GM12878 (cell line): ENCODE measurements at regions not wholly inside any gene's neighbourhood (a gene's known extent, or its start where the extent isn't known, plus 50 kb on each side); places are given as distances from the start of the nearest gene placed in this dataset.

Source experiments
- ATAC-seq: fragments of 200-7000 bp; cut with Tn5 transposase; 3 replicates; pipeline ENCODE4 v1.9.1; 2020; ENCODE audit warnings: mild to moderate bottlenecking, moderate library complexity
- BruUV-seq: library from RNA; stranded (reverse); fragments of 400-500 nt; replicated peaks from 2 replicates; lab custom pipeline; 2021; lab: Mats Ljungman, UMichigan
- CTCF ChIA-PET: fragments of 300-600 bp; sonication (Branson Sonifier 250); formaldehyde crosslinking; extraction: SDS; loops from one replicate; lab custom pipeline; 2021; ENCODE audit warnings: inconsistent platforms; lab: Yijun Ruan, JAX
- POLR2A ChIA-PET: fragments of 350-600 bp; formaldehyde crosslinking; extraction: SDS; loops from one replicate; lab custom pipeline; 2021; ENCODE audit warnings: inconsistent platforms; lab: Charles Lee
- RAD21 ChIA-PET: fragments of 300-600 bp; sonication (Branson Sonifier 250); formaldehyde crosslinking; loops from one replicate; lab custom pipeline; 2023; ENCODE audit warnings: antibody characterized with exemption; ENCODE audit not compliant: unreplicated experiment; lab: Charles Lee
- SMC1A ChIA-PET: fragments of 300-600 bp; sonication (Branson Sonifier 250); formaldehyde crosslinking; loops from one replicate; lab custom pipeline; 2023; ENCODE audit not compliant: unreplicated experiment, uncharacterized antibody; lab: Charles Lee
- DNase-seq: peaks from one replicate; pipeline ENCODE4 v3.0.0-alpha.2; 2011; ENCODE audit warnings: low read depth, low spot score
- FAIRE-seq: peaks from 3 replicates; lab custom pipeline; 2011; peaks lifted over from hg19 to GRCh38; lab: Jason Lieb, UNC
- H2AFZ ChIP-seq: 2 replicates; pipeline ENCODE4 v1.6.0; 2011; ENCODE audit warnings: low read depth, low read length, control low read depth; ENCODE audit not compliant: control insufficient read depth
- H3K27ac ChIP-seq: 2 replicates; pipeline ENCODE4 v1.5.1; 2011; ENCODE audit warnings: control low read depth; ENCODE audit not compliant: control insufficient read depth, insufficient read depth
- H3K27me3 ChIP-seq, 2 experiments: replicated peaks in 1 of 2; 2 replicates each; pipeline versions ENCODE4 v1.6.0 to v1.6.1; 2011; ENCODE audit warnings: low read length in 1 of 2; ENCODE audit not compliant: control insufficient read depth in 2 of 2, insufficient read depth in 2 of 2
- H3K36me3 ChIP-seq, 2 experiments: 2 replicates each; pipeline ENCODE4 v1.5.1; 2011; ENCODE audit warnings: low read length in 1 of 2; ENCODE audit not compliant: control insufficient read depth in 2 of 2, insufficient read depth in 2 of 2
- H3K4me1 ChIP-seq: 2 replicates; pipeline ENCODE4 v1.6.1; 2011; ENCODE audit warnings: mild to moderate bottlenecking, low read length, moderate library complexity, mixed read lengths; ENCODE audit not compliant: control insufficient read depth, insufficient read depth
- H3K4me2 ChIP-seq: 2 replicates; pipeline ENCODE4 v1.6.0; 2011; ENCODE audit warnings: control low read depth; ENCODE audit not compliant: control insufficient read depth, insufficient read depth
- H3K4me3 ChIP-seq: fragments of 200-600 bp; sonication (generic); 2 replicates; pipeline ENCODE4 v1.5.1; 2016
- H3K79me2 ChIP-seq: 2 replicates; pipeline ENCODE4 v1.6.0; 2011; ENCODE audit warnings: low read length; ENCODE audit not compliant: control insufficient read depth, insufficient read depth
- H3K9ac ChIP-seq: 2 replicates; pipeline ENCODE4 v1.8.0; 2011; ENCODE audit warnings: low read length, control low read depth, mixed read lengths; ENCODE audit not compliant: control insufficient read depth, insufficient read depth
- H3K9me3 ChIP-seq: replicated peaks from 3 replicates; pipeline ENCODE4 v1.5.1; 2011; ENCODE audit warnings: mild to moderate bottlenecking, low read length; ENCODE audit not compliant: control insufficient read depth, insufficient read depth
- H4K20me1 ChIP-seq: 2 replicates; pipeline ENCODE4 v1.6.0; 2011; ENCODE audit not compliant: control insufficient read depth, insufficient read depth
- CBFB ChIP-seq: IDR thresholded peaks from 2 replicates; pipeline ENCODE4 v1.6.1; 2016; ENCODE audit warnings: antibody characterized with exemption, low read depth
- ETV6 ChIP-seq, 2 experiments: fragments of 450-650 bp in 1 of 2; IDR thresholded peaks in 1 of 2; conservative IDR thresholded peaks in 1 of 2; 2 replicates each; pipeline ENCODE4 v1.6.1; 2014; ENCODE audit warnings: antibody characterized with exemption in 1 of 2, borderline replicate concordance in 1 of 2, low read depth in 1 of 2, mild to moderate bottlenecking in 1 of 2, moderate library complexity in 1 of 2
- FOS ChIP-seq: IDR thresholded peaks from 3 replicates; pipeline ENCODE4 v1.6.1; 2011; ENCODE audit warnings: borderline replicate concordance; ENCODE audit not compliant: insufficient read length; ENCODE audit errors: extremely low read depth
- HCFC1 ChIP-seq: fragments of 150-350 bp; IDR thresholded peaks from 2 replicates; pipeline ENCODE4 v1.6.1; 2014; ENCODE audit warnings: low read length
- KLF5 ChIP-seq: fragments of 450-650 bp; IDR thresholded peaks from 2 replicates; pipeline ENCODE4 v1.6.1; 2014; ENCODE audit warnings: mild to moderate bottlenecking; ENCODE audit not compliant: partially characterized antibody
- MYB ChIP-seq: fragments of 150-350 bp; IDR thresholded peaks from 2 replicates; pipeline ENCODE4 v1.6.1; 2014; ENCODE audit warnings: mild to moderate bottlenecking, low read depth, low read length, borderline replicate concordance
- MYC ChIP-seq: IDR thresholded peaks from 2 replicates; pipeline ENCODE4 v1.6.1; 2011; ENCODE audit warnings: mild to moderate bottlenecking, low read length, moderate library complexity, inconsistent platforms; ENCODE audit not compliant: insufficient read depth, insufficient replicate concordance, insufficient read length, severe bottlenecking
- PAX5 ChIP-seq: IDR thresholded peaks from 2 replicates; pipeline ENCODE4 v1.6.1; 2011; ENCODE audit warnings: low read depth, low read length, borderline replicate concordance
- RAD51 ChIP-seq: fragments of 450-650 bp; IDR thresholded peaks from 2 replicates; pipeline ENCODE4 v1.6.1; 2016; ENCODE audit warnings: moderate library complexity, mild to moderate bottlenecking, inconsistent platforms
- RFX5 ChIP-seq: IDR thresholded peaks from 2 replicates; pipeline ENCODE4 v1.6.1; 2011; ENCODE audit warnings: low read depth, low read length, improper control_type of control experiment
- SIN3A ChIP-seq: IDR thresholded peaks from 2 replicates; pipeline ENCODE4 v1.6.1; 2012; ENCODE audit warnings: low read depth, low read length, improper control_type of control experiment
- SIX5 ChIP-seq: IDR thresholded peaks from 2 replicates; pipeline ENCODE4 v1.6.1; 2011; ENCODE audit warnings: mild to moderate bottlenecking, low read depth, low read length, moderate library complexity; ENCODE audit not compliant: severe bottlenecking
- SUPT20H ChIP-seq: IDR thresholded peaks from 2 replicates; pipeline ENCODE4 v1.6.1; 2011; ENCODE audit warnings: low read depth, mild to moderate bottlenecking, low read length, moderate library complexity, borderline replicate concordance; ENCODE audit not compliant: control insufficient read depth
- YBX1 ChIP-seq: fragments of 450-650 bp; IDR thresholded peaks from 2 replicates; pipeline ENCODE4 v1.6.1; 2016; ENCODE audit warnings: antibody characterized with exemption
- WGBS: methylation state at CpG from one replicate; pipeline ENCODE4 v1.1.6; 2016; ENCODE audit warnings: low lambda C conversion rate; ENCODE audit not compliant: insufficient replicate concordance, insufficient coverage; ENCODE audit errors: missing lambda C conversion rate; 5-methylcytosine and 5-hydroxymethylcytosine counted together
- in situ Hi-C: fragments of 300-500 bp; cut with MboI; formaldehyde crosslinking; loops from 9 replicates; pipeline ENCODE4 v1.14.3; 2018; ENCODE audit warnings: mixed read lengths
- intact Hi-C: fragments of 100-400 bp; cut with micrococcal nuclease; formaldehyde crosslinking; loops from one replicate; pipeline ENCODE4 v1.14.2; 2022; ENCODE audit not compliant: unreplicated experiment
- TF ChIP-seq, protein P1 (sequence below): IDR thresholded peaks from 2 replicates; pipeline ENCODE4 v1.6.1; 2012; ENCODE audit warnings: mild to moderate bottlenecking, low read depth, low read length
- TF ChIP-seq, protein P2 (sequence below): fragments of 450-650 bp; IDR thresholded peaks from 2 replicates; pipeline ENCODE4 v1.6.1; 2017; ENCODE audit warnings: low read depth, mild to moderate bottlenecking, moderate library complexity
- TF ChIP-seq, protein P3 (sequence below): IDR thresholded peaks from 2 replicates; pipeline ENCODE4 v1.6.1; 2012; ENCODE audit warnings: low read length, inconsistent platforms

DNA sequence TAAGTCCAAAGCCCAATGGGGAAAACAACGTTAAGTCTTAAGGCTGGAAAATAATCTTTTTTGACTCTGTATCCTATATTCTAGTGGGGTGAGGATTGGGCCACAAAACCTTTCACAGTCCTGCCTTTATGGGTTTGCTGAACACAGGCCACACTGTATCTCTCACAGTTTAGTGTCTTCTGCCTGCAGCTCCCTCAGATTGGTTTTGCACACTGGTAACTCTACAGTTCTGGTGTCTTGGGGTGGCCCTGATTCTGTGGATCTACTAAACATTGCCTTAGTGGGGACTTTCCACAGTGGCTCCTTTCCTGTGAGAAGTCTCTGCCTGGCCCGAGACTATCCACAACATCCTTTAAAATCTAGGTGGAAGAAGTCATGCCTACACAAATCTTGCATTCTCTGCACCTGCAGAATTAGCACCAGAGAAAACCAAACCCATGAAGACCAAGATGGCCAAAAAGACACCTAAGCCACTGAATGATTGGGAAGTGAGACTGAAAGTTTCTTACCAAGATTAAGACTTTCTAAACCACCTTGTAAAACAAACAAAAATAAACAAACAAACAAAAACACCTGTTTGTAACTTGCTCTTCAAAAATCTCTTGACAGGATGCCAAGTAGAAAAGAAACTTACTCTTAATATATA, 150.4 kb upstream of the PCDH10 start:
- 21% methylated on average over 2 of the region's 2 CpGs for WGBS
- Histone ChIP-seq H3K9ac (no peak overlapping the region), H2AFZ (no peak overlapping the region), H4K20me1 (no peaks in the 10 kb centered on the region), H3K4me3 (no peak overlapping the region), H3K4me1 (no peaks in the 10 kb centered on the region), H3K79me2 (no peaks in the 10 kb centered on the region), H3K36me3 (no peaks in the 10 kb centered on the region), H3K9me3 (no peaks in the 10 kb centered on the region), H3K27ac (no peak overlapping the region), H3K27me3 (no peaks in the 10 kb centered on the region), H3K4me2 (no peak overlapping the region)
- ChIA-PET RAD21 (no interaction called here), CTCF (no interaction called here), POLR2A (no interaction called here), SMC1A (no interaction called here)
- no peak for DNase-seq
- no TSS peak for BruUV-seq
- intact Hi-C loops (no loop called here), in situ Hi-C loops (no loop called here)
- FAIRE-seq, result no peak
- no peak for ATAC-seq
- TF ChIP-seq FOS (no peak), KLF5 (no peak), RFX5 (no peak), MYC (no peak), ETV6 (conservative IDR thresholded peaks at IDR 0.05 in 1 of 2, IDR thresholded peaks at IDR 0.05 in 1 of 2; ENCODE audit: borderline replicate concordance in 1 of 2, low read depth in 1 of 2) (no peak), HCFC1 (no peak), MYB (no peak), PAX5 (no peak), SUPT20H (no peak), SIX5 (no peak), CBFB (no peak), YBX1 (no peak), SIN3A (no peak), RAD51 (no peak)
- TF ChIP-seq, protein P1, sequence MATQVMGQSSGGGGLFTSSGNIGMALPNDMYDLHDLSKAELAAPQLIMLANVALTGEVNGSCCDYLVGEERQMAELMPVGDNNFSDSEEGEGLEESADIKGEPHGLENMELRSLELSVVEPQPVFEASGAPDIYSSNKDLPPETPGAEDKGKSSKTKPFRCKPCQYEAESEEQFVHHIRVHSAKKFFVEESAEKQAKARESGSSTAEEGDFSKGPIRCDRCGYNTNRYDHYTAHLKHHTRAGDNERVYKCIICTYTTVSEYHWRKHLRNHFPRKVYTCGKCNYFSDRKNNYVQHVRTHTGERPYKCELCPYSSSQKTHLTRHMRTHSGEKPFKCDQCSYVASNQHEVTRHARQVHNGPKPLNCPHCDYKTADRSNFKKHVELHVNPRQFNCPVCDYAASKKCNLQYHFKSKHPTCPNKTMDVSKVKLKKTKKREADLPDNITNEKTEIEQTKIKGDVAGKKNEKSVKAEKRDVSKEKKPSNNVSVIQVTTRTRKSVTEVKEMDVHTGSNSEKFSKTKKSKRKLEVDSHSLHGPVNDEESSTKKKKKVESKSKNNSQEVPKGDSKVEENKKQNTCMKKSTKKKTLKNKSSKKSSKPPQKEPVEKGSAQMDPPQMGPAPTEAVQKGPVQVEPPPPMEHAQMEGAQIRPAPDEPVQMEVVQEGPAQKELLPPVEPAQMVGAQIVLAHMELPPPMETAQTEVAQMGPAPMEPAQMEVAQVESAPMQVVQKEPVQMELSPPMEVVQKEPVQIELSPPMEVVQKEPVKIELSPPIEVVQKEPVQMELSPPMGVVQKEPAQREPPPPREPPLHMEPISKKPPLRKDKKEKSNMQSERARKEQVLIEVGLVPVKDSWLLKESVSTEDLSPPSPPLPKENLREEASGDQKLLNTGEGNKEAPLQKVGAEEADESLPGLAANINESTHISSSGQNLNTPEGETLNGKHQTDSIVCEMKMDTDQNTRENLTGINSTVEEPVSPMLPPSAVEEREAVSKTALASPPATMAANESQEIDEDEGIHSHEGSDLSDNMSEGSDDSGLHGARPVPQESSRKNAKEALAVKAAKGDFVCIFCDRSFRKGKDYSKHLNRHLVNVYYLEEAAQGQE, result no peak
- TF ChIP-seq, protein P2, sequence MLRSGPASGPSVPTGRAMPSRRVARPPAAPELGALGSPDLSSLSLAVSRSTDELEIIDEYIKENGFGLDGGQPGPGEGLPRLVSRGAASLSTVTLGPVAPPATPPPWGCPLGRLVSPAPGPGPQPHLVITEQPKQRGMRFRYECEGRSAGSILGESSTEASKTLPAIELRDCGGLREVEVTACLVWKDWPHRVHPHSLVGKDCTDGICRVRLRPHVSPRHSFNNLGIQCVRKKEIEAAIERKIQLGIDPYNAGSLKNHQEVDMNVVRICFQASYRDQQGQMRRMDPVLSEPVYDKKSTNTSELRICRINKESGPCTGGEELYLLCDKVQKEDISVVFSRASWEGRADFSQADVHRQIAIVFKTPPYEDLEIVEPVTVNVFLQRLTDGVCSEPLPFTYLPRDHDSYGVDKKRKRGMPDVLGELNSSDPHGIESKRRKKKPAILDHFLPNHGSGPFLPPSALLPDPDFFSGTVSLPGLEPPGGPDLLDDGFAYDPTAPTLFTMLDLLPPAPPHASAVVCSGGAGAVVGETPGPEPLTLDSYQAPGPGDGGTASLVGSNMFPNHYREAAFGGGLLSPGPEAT, result no peak
- TF ChIP-seq, protein P3, sequence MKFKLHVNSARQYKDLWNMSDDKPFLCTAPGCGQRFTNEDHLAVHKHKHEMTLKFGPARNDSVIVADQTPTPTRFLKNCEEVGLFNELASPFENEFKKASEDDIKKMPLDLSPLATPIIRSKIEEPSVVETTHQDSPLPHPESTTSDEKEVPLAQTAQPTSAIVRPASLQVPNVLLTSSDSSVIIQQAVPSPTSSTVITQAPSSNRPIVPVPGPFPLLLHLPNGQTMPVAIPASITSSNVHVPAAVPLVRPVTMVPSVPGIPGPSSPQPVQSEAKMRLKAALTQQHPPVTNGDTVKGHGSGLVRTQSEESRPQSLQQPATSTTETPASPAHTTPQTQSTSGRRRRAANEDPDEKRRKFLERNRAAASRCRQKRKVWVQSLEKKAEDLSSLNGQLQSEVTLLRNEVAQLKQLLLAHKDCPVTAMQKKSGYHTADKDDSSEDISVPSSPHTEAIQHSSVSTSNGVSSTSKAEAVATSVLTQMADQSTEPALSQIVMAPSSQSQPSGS, result no peak
